Endodermal cell (in vitro differentiated cells): ENCODE measurements at regions not wholly inside any gene's neighbourhood (a gene's known extent, or its start where the extent isn't known, plus 50 kb on each side); places are given as distances from the start of the nearest gene placed in this dataset.

Experiments used
- DNase-seq: peaks from one replicate; pipeline ENCODE4 v3.0.0-alpha.2; 2017
- H3K27ac ChIP-seq: 2 replicates; pipeline ENCODE4 v1.5.1; 2013; ENCODE audit warnings: mild to moderate bottlenecking, low read depth, low read length, moderate library complexity
- H3K27me3 ChIP-seq: 2 replicates; pipeline ENCODE4 v1.6.1; 2013; ENCODE audit warnings: mild to moderate bottlenecking, low read length, moderate library complexity; ENCODE audit not compliant: insufficient read depth, control insufficient read depth, poor library complexity, severe bottlenecking
- H3K36me3 ChIP-seq: 2 replicates; pipeline ENCODE4 v1.7.0; 2013; ENCODE audit warnings: mild to moderate bottlenecking, low read length, moderate library complexity; ENCODE audit not compliant: control insufficient read depth, insufficient read depth
- H3K4me1 ChIP-seq: one replicate; pipeline ENCODE4 v1.7.0; 2013; ENCODE audit warnings: low read length; ENCODE audit not compliant: control insufficient read depth, insufficient read depth
- H3K4me3 ChIP-seq: 2 replicates; pipeline ENCODE4 v1.5.1; 2013; ENCODE audit warnings: mild to moderate bottlenecking, low read length, moderate library complexity
- H3K9ac ChIP-seq: 2 replicates; pipeline ENCODE4 v1.6.1; 2013; ENCODE audit warnings: mild to moderate bottlenecking, low read length, moderate library complexity; ENCODE audit not compliant: poor library complexity, severe bottlenecking; ENCODE audit errors: extremely low read depth
- H3K9me3 ChIP-seq: 2 replicates; pipeline ENCODE4 v1.6.1; 2013; ENCODE audit warnings: mild to moderate bottlenecking, low read length, moderate library complexity; ENCODE audit not compliant: control insufficient read depth
- H3K27ac Mint-ChIP-seq: 2 replicates; pipeline ENCODE4 v1.8.0; 2020; ENCODE audit warnings: mixed read lengths
- H3K27me3 Mint-ChIP-seq: 2 replicates; pipeline ENCODE4 v1.8.0; 2021; ENCODE audit warnings: mild to moderate bottlenecking, mixed read lengths; ENCODE audit not compliant: insufficient read depth
- H3K36me3 Mint-ChIP-seq: 2 replicates; pipeline ENCODE4 v1.8.0; 2020; ENCODE audit warnings: low read depth, mixed read lengths
- H3K4me1 Mint-ChIP-seq: 2 replicates; pipeline ENCODE4 v1.8.0; 2020; ENCODE audit warnings: mixed read lengths
- H3K4me3 Mint-ChIP-seq: 2 replicates; pipeline ENCODE4 v1.8.0; 2020; ENCODE audit warnings: mild to moderate bottlenecking, moderate library complexity, mixed read lengths
- H3K9me3 Mint-ChIP-seq: 2 replicates; pipeline ENCODE4 v1.8.0; 2020; ENCODE audit warnings: mild to moderate bottlenecking, mixed read lengths
- CTCF ChIP-seq: fragments of 200-600 bp; sonication (generic); conservative IDR thresholded peaks from 2 replicates; pipeline ENCODE4 v1.5.0; 2021; ENCODE audit warnings: antibody characterized with exemption, mild to moderate bottlenecking
- WGBS, 2 experiments: methylation state at CpG; one replicate each; pipeline versions ENCODE4 v1.1.5 to v1.1.7; 2013; ENCODE audit warnings: missing lambda C conversion rate in 2 of 2, mixed read lengths in 1 of 2; ENCODE audit not compliant: insufficient coverage in 1 of 2, insufficient read length in 1 of 2; 5-methylcytosine and 5-hydroxymethylcytosine counted together

- WGBS, 2 experiments, result 85 to 91% methylated on average over 3 of the region's 3 CpGs
- no peaks in the 10 kb centered on the region for H3K27me3 Mint-ChIP-seq
These were observed 223.9 kb upstream of the DOK6 start for GRCh38 chr18:69176741-69177140.

GRCh38 chr18:69177702-69178101, 223.0 kb upstream of the DOK6 start:
- Mint-ChIP-seq H3K27ac (no peak overlapping the region), H3K27me3 (no peaks in the 10 kb centered on the region), H3K9me3 (peaks cover 5% of the 10 kb centered on the region), H3K4me3 (no peak overlapping the region), H3K36me3 (no peaks in the 10 kb centered on the region), H3K4me1 (peaks cover 7% of the 10 kb centered on the region)
- no peaks in the 10 kb centered on the region for H3K36me3 ChIP-seq
- no peak for DNase-seq
- WGBS, 2 experiments, result 100% methylated on average over 1 of the region's 1 CpG
- no peaks in the 10 kb centered on the region for H3K27me3 ChIP-seq
- no peak overlapping the region for H3K27ac ChIP-seq
- peaks cover 4% of the 10 kb centered on the region for H3K4me1 ChIP-seq
- peaks cover 5% of the 10 kb centered on the region for H3K9me3 ChIP-seq
- no peak overlapping the region for H3K4me3 ChIP-seq
- TF ChIP-seq CTCF, result no peak
- H3K9ac ChIP-seq, result no peak overlapping the region

More at GRCh38 chr18:69176741-69177140, 223.9 kb upstream of the DOK6 start:
- no peak for TF ChIP-seq CTCF
- Histone ChIP-seq H3K9me3 (peaks cover 9% of the 10 kb centered on the region), H3K27me3 (no peaks in the 10 kb centered on the region), H3K4me1 (peaks cover 4% of the 10 kb centered on the region), H3K27ac (no peak overlapping the region), H3K36me3 (no peaks in the 10 kb centered on the region), H3K4me3 (no peak overlapping the region), H3K9ac (no peak overlapping the region)
- Mint-ChIP-seq H3K36me3 (no peaks in the 10 kb centered on the region), H3K4me3 (no peak overlapping the region), H3K9me3 (peaks cover 10% of the 10 kb centered on the region), H3K27ac (no peak overlapping the region), H3K4me1 (peaks cover 7% of the 10 kb centered on the region)
- no peak for DNase-seq

GRCh38 chr18:69186162-69186561, 214.5 kb upstream of the DOK6 start:
- no peaks in the 10 kb centered on the region for H3K4me1 ChIP-seq
- no peak overlapping the region for H3K4me3 ChIP-seq
- H3K9ac ChIP-seq, result no peak overlapping the region
- H3K27ac ChIP-seq, result no peak overlapping the region
- no peak for TF ChIP-seq CTCF
- H3K36me3 ChIP-seq, result no peaks in the 10 kb centered on the region
- no peak overlapping the region for H3K4me3 Mint-ChIP-seq
- peaks cover 2% of the 10 kb centered on the region for H3K9me3 ChIP-seq
- peaks cover 12% of the 10 kb centered on the region for H3K4me1 Mint-ChIP-seq
- no peak for DNase-seq
- no peak overlapping the region for H3K27ac Mint-ChIP-seq
- no peaks in the 10 kb centered on the region for H3K27me3 ChIP-seq
- no peaks in the 10 kb centered on the region for H3K36me3 Mint-ChIP-seq
- H3K9me3 Mint-ChIP-seq, result no peaks in the 10 kb centered on the region
- H3K27me3 Mint-ChIP-seq, result no peaks in the 10 kb centered on the region
